Esophagus muscularis mucosa (tissue), 4 donors: ENCODE measurements at regions not wholly inside any gene's neighbourhood (a gene's known extent, or its start where the extent isn't known, plus 50 kb on each side); places are given as distances from the start of the nearest gene placed in this dataset.

Experiments
- DNase-seq: peaks from one replicate; pipeline ENCODE4 v3.0.0-alpha.2; 2017; ENCODE audit errors: extremely low spot score
- H3K27ac ChIP-seq, 4 donors: fragments of 200-600 bp; sonication (generic); replicated peaks in 1 of 4; 1 replicate in 3 of 4; 2 replicates in 1 of 4; pipeline ENCODE4 v1.5.1; 2016 to 2019; ENCODE audit warnings: mild to moderate bottlenecking in 1 of 4
- H3K27me3 ChIP-seq, 4 donors: fragments of 200-600 bp; sonication (generic); one replicate each; pipeline versions ENCODE4 v1.5.1 to v1.6.0; 2016 to 2019
- H3K36me3 ChIP-seq, 4 donors: fragments of 200-600 bp; sonication (generic); one replicate each; pipeline ENCODE4 v1.5.1; 2016 to 2019
- H3K4me1 ChIP-seq, 4 donors: fragments of 200-600 bp; sonication (generic); one replicate each; pipeline ENCODE4 v1.5.1; 2016 to 2019
- H3K4me3 ChIP-seq, 4 donors: fragments of 200-600 bp; sonication (generic); 1 replicate in 2 of 4; 2 replicates in 2 of 4; pipeline ENCODE4 v1.5.1; 2016 to 2019; ENCODE audit warnings: mild to moderate bottlenecking in 4 of 4, moderate library complexity in 1 of 4
- H3K9me3 ChIP-seq, 4 donors: fragments of 200-600 bp; sonication (generic); 1 replicate in 3 of 4; 2 replicates in 1 of 4; pipeline ENCODE4 v1.5.1; 2016 to 2019
- CTCF ChIP-seq, 3 experiments: fragments of 200-600 bp in 2 of 3; fragments of 450-650 bp in 1 of 3; sonication (generic) in 2 of 3; IDR thresholded peaks; one replicate each; pipeline ENCODE4 v1.5.1; 2017 to 2019; ENCODE audit warnings: antibody characterized with exemption in 3 of 3, mild to moderate bottlenecking in 2 of 3, moderate library complexity in 1 of 3
- EP300 ChIP-seq: sonication (generic); formaldehyde crosslinking; IDR thresholded peaks from one replicate; pipeline ENCODE4 v1.6.1; 2017; ENCODE audit warnings: antibody characterized with exemption
- POLR2A ChIP-seq: fragments of 450-650 bp; IDR thresholded peaks from one replicate; pipeline ENCODE4 v1.6.1; 2017; ENCODE audit warnings: antibody characterized with exemption, moderate library complexity, mild to moderate bottlenecking, low read depth
- POLR2AphosphoS5 ChIP-seq, 2 donors: sonication (generic); formaldehyde crosslinking; IDR thresholded peaks; one replicate each; pipeline ENCODE4 v1.6.1; 2017; ENCODE audit warnings: antibody characterized with exemption in 2 of 2
- WGBS: methylation state at CpG from one replicate; pipeline ENCODE4 v1.1.5; 2018; 5-methylcytosine and 5-hydroxymethylcytosine counted together
- intact Hi-C: fragments of 100-400 bp; cut with DNase I; formaldehyde crosslinking; loops from one replicate; pipeline ENCODE4 v1.15.1; 2023

GRCh38 chr22:23513133-23513532, 67.0 kb downstream of the IGLL1 start:
- Histone ChIP-seq H3K27me3 (no peaks in the 10 kb centered on the region), H3K9me3 (no peaks in the 10 kb centered on the region), H3K4me1 (peaks cover 0 to 65% (median 44%) of the 10 kb centered on the region in 4 donors), H3K36me3 (no peaks in the 10 kb centered on the region), H3K4me3 (no peak overlapping the region), H3K27ac (peak overlapping the region; percentile 27 to 82 (median 74))
- no peak for DNase-seq
- TF ChIP-seq POLR2AphosphoS5 (IDR thresholded peaks at IDR 0.05) (no peak), EP300 (no peak), POLR2A (no peak), CTCF (IDR thresholded peaks at IDR 0.05) (no peak)
- intact Hi-C loops = no loop called here
- WGBS = 97% methylated on average over 15 of the region's 15 CpGs

DNA sequence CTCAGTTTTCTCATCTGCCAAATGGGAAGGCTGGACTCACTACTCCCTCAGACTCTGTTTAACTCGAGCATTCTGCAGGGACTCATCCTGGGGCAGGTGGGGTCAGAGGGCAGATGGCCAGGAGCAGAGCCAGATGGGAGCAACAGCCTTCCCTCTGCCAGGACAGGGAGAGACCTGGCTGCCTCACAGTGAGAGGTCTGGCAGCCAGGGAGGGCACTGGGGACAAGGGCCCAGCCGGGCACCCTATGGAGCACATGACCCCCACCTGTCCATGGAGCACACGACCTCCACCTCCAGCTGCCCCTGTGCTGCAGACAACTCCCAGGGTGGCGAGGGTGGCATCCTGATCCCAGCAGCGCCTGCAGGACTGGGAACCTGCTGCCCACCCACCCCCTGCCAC, 67.4 kb downstream of the IGLL1 start:
- Histone ChIP-seq H3K27me3 (no peaks in the 10 kb centered on the region), H3K4me3 (no peak overlapping the region), H3K36me3 (no peaks in the 10 kb centered on the region), H3K4me1 (peaks cover 0 to 65% (median 44%) of the 10 kb centered on the region in 4 donors), H3K9me3 (no peaks in the 10 kb centered on the region), H3K27ac (peak overlapping the region; percentile 27 to 82 (median 74))
- intact Hi-C loops = no loop called here
- no peak for DNase-seq
- TF ChIP-seq POLR2AphosphoS5 (IDR thresholded peaks at IDR 0.05) (no peak), POLR2A (no peak), EP300 (no peak), CTCF (IDR thresholded peaks at IDR 0.05) (no peak)
- WGBS = 86% methylated on average over 5 of the region's 5 CpGs

DNA sequence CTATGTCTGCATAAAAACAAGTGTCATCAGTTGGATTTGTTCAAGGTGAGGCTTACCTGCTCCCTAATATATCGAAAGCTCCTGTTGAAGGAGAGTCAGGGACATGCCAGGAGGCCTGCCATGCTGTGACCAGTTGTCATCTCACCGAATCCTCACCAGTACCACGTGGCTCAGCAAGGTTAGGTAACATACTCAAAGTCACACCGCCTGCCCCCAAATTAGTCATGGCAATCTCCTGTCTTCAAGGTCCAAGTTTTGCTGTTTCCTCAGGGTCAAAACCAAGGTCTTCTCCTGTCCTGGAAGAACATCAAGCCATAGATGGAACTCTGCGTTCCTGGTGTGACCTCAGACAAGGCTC, 67.8 kb downstream of the IGLL1 start:
- no peaks in the 10 kb centered on the region for H3K9me3 ChIP-seq
- H3K4me3 ChIP-seq = no peak overlapping the region
- H3K27me3 ChIP-seq = no peaks in the 10 kb centered on the region
- no peak for DNase-seq
- 92% methylated on average over 5 of the region's 5 CpGs for WGBS
- TF ChIP-seq CTCF (IDR thresholded peaks at IDR 0.05) = no peak
- no peak for TF ChIP-seq POLR2AphosphoS5 (IDR thresholded peaks at IDR 0.05)
- no peak for TF ChIP-seq POLR2A
- TF ChIP-seq EP300 = no peak
- intact Hi-C loops = no loop called here
- peak overlapping the region; percentile 17 to 78 (median 40) for H3K27ac ChIP-seq
- H3K36me3 ChIP-seq = no peaks in the 10 kb centered on the region
- H3K4me1 ChIP-seq = peaks cover 0 to 65% (median 44%) of the 10 kb centered on the region in 4 donors

DNA sequence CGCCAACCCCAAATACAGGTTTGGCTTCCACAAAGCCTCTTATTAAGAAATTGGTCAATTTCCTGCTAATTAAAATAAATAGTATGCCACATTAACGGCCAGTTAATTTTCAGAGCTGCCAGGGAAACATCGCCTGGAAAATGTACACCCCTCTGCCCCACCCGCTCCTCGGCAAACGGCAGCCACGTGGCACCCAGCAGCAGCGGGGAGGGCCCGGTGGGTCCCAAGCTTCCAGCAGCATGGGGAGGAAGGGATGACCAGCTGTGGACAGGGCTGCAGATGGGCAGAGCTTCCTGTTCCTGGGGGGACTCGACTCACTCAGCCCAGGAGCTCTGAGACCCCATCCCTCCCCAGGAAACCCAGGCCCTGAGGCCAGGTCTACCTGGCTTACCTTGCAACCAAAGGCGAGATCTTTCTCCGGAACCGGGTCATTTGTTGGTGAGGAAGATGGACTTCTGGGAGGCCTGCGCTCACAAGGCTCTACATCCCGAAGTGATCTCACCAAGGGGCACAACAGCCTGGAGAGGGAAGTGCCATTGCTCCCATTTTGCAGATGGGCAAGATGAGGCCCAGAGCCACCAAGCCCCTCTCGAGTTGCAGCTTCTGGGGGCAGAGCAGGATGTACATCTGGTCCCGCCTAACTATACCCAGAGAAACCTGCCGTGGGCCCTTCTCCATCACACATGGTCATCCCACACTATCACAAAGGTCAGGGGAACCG, 68.3 kb downstream of the IGLL1 start:
- intact Hi-C loops = no loop called here
- peaks cover 0 to 65% (median 44%) of the 10 kb centered on the region in 4 donors for H3K4me1 ChIP-seq
- H3K36me3 ChIP-seq = no peaks in the 10 kb centered on the region
- no peaks in the 10 kb centered on the region for H3K27me3 ChIP-seq
- no peak for TF ChIP-seq CTCF (IDR thresholded peaks at IDR 0.05)
- TF ChIP-seq EP300 = no peak
- no peak for TF ChIP-seq POLR2A
- TF ChIP-seq POLR2AphosphoS5 (IDR thresholded peaks at IDR 0.05) = no peak
- peak overlapping the region in 3 of 4 donors; percentile 54 to 78 (median 54) for H3K27ac ChIP-seq
- no peak overlapping the region for H3K4me3 ChIP-seq
- WGBS = 52% methylated on average over 15 of the region's 19 CpGs
- DNase-seq = no peak
- H3K9me3 ChIP-seq = no peaks in the 10 kb centered on the region
